ENCODE measurements at regions not wholly inside any gene's neighbourhood (a gene's known extent, or its start where the extent isn't known, plus 50 kb on each side); places are given as distances from the start of the nearest gene placed in this dataset.

- H3K4me3 Mint-ChIP-seq: no peak overlapping the region
- no peaks in the 10 kb centered on the region for H3K27me3 Mint-ChIP-seq (ENCODE audit: insufficient read depth)
- no peaks in the 10 kb centered on the region for H3K4me1 Mint-ChIP-seq (ENCODE audit: low read depth)
- no peak for TF ChIP-seq CTCF (IDR thresholded peaks at IDR 0.05)
- no peak for DNase-seq
- H3K9me3 Mint-ChIP-seq: peaks cover 41% of the 10 kb centered on the region
- H3K36me3 Mint-ChIP-seq (ENCODE audit: low read depth): no peaks in the 10 kb centered on the region
- H3K27ac Mint-ChIP-seq: no peak overlapping the region
Observed at GRCh38 chr12:98109266-98109665, 406.1 kb upstream of the TMPO start.

DNA sequence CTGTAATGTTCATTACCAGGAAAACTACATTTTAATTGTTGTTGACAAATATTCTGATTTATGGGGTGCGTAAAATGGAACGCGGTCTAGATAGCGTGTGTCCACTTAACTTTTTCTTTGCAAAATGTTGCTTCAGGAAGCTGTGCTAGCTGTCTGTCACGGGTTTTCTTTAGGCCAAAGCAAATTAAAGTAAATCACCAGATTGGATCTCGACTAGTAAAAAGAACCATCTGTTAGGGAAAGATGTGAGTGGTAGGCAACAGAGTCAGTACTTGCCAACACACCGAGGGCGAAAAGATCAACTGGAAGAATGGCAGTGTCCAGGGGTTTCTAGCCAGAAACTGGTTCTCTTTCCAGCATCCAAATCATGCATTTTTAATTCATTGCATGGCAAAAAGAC is 404.9 kb upstream of the TMPO start:
- no peaks in the 10 kb centered on the region for H3K4me1 Mint-ChIP-seq (ENCODE audit: low read depth)
- H3K27ac Mint-ChIP-seq: no peak overlapping the region
- no peaks in the 10 kb centered on the region for H3K27me3 Mint-ChIP-seq (ENCODE audit: insufficient read depth)
- H3K36me3 Mint-ChIP-seq (ENCODE audit: low read depth): no peaks in the 10 kb centered on the region
- no peak for TF ChIP-seq CTCF (IDR thresholded peaks at IDR 0.05)
- no peak overlapping the region for H3K4me3 Mint-ChIP-seq
- peaks cover 34% of the 10 kb centered on the region for H3K9me3 Mint-ChIP-seq
- no peak for DNase-seq

- Mint-ChIP-seq H3K9me3 (peaks cover 38% of the 10 kb centered on the region), H3K4me1 (ENCODE audit: low read depth) (no peaks in the 10 kb centered on the region), H3K27me3 (ENCODE audit: insufficient read depth) (no peaks in the 10 kb centered on the region), H3K36me3 (ENCODE audit: low read depth) (no peaks in the 10 kb centered on the region), H3K4me3 (no peak overlapping the region), H3K27ac (no peak overlapping the region)
- no peak for DNase-seq
- no peak for TF ChIP-seq CTCF (IDR thresholded peaks at IDR 0.05)
Observed at GRCh38 chr12:98113548-98113947, 401.8 kb upstream of the TMPO start.

DNA sequence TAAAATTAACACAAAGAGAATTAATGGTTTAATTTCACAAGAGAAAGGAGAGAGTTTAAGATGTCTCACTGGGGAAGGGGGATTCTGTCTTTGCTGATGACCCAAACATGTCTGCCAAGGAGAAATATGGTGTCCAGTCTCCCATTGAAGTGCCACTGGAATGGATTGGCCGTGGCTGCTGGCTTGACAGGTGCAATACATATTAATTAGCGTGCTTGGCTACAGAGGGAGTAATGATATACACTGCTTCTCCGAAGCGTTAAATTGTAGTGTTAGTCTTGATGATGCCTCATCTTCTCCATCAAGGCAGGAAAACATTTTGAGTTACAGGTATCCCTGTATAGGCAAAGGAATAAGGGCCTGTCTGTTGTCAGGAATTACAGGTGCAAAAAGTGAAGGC is 393.4 kb upstream of the TMPO start:
- Mint-ChIP-seq H3K4me1 (ENCODE audit: low read depth) (no peaks in the 10 kb centered on the region), H3K4me3 (no peak overlapping the region), H3K36me3 (ENCODE audit: low read depth) (no peaks in the 10 kb centered on the region; the same call in 1 of the 2 replicates), H3K27me3 (ENCODE audit: insufficient read depth) (no peaks in the 10 kb centered on the region), H3K9me3 (peaks cover 49% of the 10 kb centered on the region), H3K27ac (no peak overlapping the region)
- DNase-seq: no peak
- no peak for TF ChIP-seq CTCF (IDR thresholded peaks at IDR 0.05)

DNA sequence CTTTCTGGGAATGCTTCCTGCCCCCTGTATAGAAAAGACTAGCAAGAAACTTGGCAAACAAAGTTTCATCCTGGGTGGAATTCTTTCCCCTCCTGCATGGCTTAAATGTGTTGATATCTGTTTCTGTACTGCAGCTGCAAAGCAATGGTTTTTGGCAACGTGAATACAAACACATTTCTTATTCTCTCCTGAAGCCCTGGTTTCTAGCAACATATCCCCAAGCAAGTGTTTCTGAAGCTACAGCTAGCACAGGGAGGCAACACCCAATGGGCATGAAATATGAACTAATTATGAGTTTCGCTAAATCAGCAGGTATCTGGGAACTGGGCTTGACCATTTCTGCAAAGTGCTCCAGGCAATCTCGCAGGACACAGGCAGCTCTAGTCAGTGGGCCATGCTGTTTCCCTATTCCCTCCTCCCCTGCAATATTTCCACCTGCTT is 392.3 kb upstream of the TMPO start:
- DNase-seq: no peak
- TF ChIP-seq CTCF (IDR thresholded peaks at IDR 0.05): no peak
- H3K4me3 Mint-ChIP-seq: no peak overlapping the region
- no peaks in the 10 kb centered on the region; the same call in 1 of the 2 replicates for H3K36me3 Mint-ChIP-seq (ENCODE audit: low read depth)
- H3K27me3 Mint-ChIP-seq (ENCODE audit: insufficient read depth): no peaks in the 10 kb centered on the region
- no peak overlapping the region for H3K27ac Mint-ChIP-seq
- H3K9me3 Mint-ChIP-seq: peaks cover 46% of the 10 kb centered on the region
- H3K4me1 Mint-ChIP-seq (ENCODE audit: low read depth): no peaks in the 10 kb centered on the region
